GM18867 (cell line): ENCODE measurements at regions not wholly inside any gene's neighbourhood (a gene's known extent, or its start where the extent isn't known, plus 50 kb on each side); places are given as distances from the start of the nearest gene placed in this dataset.
A peak's percentile ranks its signal among the peaks of the same experiment; 100 is the strongest.

Experiments
- ATAC-seq: cut with Tn5 transposase; IDR thresholded peaks from one replicate; pipeline ENCODE4 v1.9.1; 2021; ENCODE audit warnings: mild to moderate bottlenecking, moderate library complexity; ENCODE audit not compliant: unreplicated experiment

DNA sequence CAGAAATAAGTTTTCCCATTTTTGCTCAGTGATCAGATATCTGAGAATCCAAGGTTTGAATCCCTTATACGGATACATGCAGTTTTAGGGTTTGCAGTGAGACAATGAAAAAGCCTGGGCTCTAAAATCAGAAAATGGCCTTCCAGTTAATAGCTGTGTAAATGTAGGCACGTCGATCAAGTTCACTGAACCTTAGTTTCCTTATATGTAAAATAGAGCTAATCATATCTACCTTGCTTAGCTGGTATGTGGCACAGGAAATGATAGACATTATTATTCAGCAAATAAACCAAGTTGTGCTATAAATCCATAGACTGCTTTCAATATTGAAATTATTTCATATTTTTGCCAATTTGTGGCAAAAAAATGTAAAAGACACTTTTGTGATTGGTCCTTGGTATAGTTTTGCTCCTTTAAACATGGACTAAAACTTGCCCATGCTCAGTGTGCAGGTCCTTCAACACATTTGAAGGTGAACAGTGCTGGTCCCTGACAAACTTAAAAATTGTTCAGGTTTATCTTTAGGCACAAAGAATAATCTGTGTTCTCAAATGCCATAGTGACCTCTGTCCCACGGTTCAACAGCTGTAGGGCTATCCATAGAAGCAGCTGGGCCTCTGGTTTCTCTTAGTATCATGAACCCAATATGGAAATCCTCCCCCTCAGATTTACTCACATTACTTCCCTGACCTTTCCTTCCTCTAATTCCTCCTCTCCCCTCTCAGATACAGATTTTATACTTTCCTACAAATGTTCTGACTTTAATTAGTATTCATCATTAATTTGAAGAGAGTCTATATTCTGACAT is 51.0 kb downstream of the CCDC54 start:
- no peak for ATAC-seq

DNA sequence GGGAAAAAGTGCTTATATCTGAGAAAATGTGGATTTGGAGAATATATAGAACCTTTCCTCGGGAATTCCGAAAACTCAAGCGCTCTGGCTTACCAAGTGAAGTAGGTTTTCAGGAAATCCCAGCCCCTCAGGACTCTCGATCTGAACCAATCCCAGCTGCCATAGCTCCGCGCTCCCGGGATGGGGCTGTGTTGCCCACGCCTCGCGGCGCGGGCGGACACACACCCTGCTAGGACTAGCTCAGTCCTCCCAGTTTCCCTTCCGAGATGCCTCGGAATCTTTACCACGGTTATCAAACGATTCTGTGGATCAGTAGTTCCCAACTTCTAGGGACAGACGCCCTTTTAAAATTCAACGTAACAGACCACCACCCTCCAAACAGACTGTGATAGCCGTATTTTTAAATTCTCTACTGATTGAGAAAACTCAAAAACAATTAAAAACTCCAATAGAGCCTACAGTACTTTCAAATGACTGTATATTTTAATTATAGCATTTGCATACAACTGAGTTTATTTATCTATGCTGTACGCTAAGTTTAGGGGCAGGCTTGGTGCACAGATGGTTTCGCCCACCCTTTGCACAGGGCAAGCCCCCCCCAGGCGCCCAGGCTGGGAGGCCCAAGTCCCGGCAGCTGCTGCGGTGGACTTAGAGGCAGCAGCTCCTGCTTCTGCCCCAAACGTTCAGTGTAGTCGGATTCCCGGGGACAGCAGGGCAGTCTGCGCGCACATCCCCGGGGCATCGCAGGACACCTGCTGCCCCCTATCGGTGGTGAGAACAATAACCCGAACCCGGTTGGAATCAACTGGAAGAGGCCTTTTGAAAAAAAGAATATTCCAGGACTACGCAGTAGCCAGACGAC is 52.3 kb downstream of the CCDC54 start:
- ATAC-seq: peak; percentile 62

GRCh38 chr3:107430214-107430995 is 53.2 kb downstream of the CCDC54 start:
- ATAC-seq: no peak

- ATAC-seq: peak; percentile 25
Measured at GRCh38 chr3:107430996-107431245, 53.7 kb downstream of the CCDC54 start.

- peak; percentile 75 for ATAC-seq
Measured at GRCh38 chr3:107431246-107432012, 54.2 kb downstream of the CCDC54 start.

DNA sequence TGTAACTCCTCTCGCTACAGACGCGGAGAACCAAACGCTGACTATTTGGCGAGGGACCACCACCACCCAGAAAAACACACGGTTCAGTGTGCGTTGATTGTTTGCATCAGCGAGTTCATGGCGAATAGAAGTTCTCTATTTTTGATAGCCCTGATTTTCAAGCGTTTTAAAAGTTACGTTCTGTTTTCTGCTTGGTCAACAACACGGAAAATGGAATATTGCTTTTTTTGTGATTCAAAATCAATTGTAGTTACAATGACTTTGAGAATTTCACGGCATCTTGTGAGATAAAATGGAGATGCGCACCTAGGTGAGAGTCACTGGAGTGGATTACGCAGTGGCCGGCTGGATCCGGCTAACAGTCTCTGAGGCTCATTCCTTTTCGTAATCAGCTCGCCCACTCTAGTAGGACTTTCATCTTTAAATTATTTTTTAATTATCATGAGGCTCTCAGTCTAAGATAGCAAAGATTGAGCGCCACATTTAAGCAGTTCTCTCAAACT is 54.8 kb downstream of the CCDC54 start:
- no peak for ATAC-seq

- no peak for ATAC-seq
Measured at GRCh38 chr3:107432646-107433045, 55.4 kb downstream of the CCDC54 start.

DNA sequence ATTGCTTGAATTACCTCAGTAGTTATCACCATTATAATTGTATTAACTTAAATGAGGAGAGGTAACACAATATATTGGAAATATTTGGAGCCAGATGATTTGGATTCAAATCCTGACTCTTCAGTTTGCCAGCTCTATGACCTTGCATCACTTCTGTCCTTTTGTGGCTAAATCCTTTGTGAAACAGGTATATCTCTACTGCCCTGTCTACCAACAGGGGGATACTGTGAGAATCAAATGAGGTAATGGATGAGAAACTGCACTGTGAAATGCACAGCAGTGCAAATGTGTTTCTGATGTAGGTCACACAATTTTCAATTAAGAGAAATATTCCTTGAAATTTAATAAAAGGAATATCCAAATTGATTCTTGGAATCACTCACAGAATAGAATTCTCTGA is 58.8 kb downstream of the CCDC54 start:
- no peak for ATAC-seq

DNA sequence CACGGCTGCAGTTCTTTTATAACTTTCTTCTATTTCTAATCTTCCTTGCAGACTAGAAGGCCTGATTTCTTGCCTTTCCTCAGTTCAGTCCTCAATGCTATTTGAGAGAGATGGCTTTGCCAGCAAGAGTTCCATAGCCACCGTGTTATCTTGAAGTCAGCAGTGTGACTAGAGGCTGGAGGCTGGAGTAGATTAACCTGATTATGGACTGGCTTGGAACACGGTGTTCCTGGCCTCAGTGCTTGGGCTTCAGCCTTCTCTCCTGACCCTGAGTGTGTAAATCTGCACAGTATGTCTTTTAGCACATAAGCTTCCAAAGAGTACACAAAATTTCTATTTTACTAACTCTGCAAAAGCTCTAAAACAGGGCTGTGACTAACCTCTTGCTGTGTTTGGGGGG is 61.4 kb downstream of the CCDC54 start:
- ATAC-seq: no peak

- no peak for ATAC-seq
Measured at GRCh38 chr3:107441617-107442016, 64.4 kb downstream of the CCDC54 start.

DNA sequence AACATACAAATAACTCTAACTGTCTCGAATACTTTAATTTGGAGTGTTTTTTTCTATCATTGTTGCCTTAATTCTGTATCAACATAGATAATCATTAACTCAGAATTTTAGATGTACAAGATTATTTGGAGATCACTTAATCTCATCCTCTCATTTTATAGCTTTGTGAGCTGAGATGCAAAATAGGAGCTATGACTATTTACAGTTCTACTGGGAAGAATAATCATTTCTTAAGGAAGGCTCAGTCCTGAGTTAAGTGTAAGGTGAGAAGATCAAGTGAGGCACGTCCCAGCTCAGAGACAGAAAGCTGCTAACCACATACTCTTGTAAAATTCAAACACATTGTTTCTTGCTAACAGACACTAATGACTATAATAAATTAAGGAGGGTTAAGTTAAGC is 66.2 kb downstream of the CCDC54 start:
- ATAC-seq: no peak

DNA sequence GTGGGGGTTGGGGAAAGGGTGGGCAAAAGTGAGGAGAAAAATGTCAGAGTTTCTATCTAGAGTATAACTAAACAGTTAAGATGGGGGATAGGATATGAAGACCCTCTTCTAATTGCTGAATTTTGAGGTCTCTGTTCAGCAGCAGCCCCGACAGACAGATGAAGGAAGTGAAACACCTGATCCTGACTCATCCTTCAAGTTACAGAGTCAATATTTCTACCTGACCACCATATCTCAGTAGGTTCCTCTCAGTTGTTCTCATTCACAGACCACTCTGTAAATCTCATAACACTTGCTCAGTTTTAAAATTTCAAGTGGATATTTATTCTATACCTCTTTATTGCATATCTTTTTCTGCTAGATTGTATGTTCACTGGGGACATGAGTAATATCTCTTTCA is 69.5 kb downstream of the CCDC54 start:
- no peak for ATAC-seq

- ATAC-seq: no peak
Measured at GRCh38 chr3:107450254-107450893, 72.4 kb upstream of the BBX start.

- no peak for ATAC-seq
Measured at GRCh38 chr3:107452436-107452835, 70.3 kb upstream of the BBX start.

DNA sequence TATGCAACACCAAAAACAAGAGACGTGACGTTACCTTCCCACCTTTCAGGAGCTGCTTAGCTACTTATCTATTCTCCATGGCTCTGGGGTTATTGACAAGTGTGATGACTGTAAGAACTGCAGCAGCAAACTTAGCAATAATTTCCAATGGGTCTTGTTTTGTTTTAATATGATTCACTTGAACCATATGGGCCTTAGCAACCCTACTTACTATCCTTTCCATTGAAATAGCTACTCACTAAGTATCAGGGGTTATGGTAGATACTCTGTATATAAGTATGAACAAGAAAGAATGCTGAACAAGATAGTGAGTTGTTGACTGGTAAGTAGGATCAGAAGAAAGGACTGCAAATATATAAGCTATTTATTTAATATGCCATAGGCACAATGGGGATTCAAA is 69.3 kb upstream of the BBX start:
- no peak for ATAC-seq

- ATAC-seq: no peak
Measured at GRCh38 chr3:107455621-107456020, 67.1 kb upstream of the BBX start.

DNA sequence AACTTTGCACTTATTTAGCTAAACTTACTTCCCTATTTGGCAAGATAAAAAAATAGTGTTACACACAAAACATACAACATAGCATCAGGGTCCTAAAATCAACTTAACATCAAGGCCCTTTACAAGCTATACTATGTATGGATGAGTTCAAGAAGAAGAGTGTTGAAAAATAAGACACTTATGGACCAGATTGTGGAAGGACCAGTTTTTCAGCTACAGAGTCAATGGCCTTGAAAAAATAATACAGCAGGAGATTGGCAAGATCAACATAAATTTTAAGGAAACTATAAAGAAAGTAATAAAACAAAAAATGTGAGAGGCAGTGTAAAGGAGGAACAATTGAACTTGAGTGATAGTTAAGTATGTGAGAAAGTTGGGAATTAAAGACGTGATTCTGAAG is 66.3 kb upstream of the BBX start:
- ATAC-seq: no peak

- ATAC-seq: no peak
Measured at GRCh38 chr3:107458871-107459270, 63.9 kb upstream of the BBX start.

- no peak for ATAC-seq
Measured at GRCh38 chr3:107461721-107462120, 61.0 kb upstream of the BBX start.

GRCh38 chr3:107464037-107464436 is 58.7 kb upstream of the BBX start:
- ATAC-seq: no peak
